HepG2 (cell line): ENCODE measurements at regions not wholly inside any gene's neighbourhood (a gene's known extent, or its start where the extent isn't known, plus 50 kb on each side); places are given as distances from the start of the nearest gene placed in this dataset.

Experiments
- BCL3 ChIP-seq: sonication (generic); formaldehyde crosslinking; IDR thresholded peaks from 2 replicates; pipeline ENCODE4 v1.5.1; 2020; ENCODE audit warnings: mild to moderate bottlenecking, missing genetic modification reagents, moderate library complexity
- FOXP1 ChIP-seq, 2 experiments: fragments of 450-650 bp in 1 of 2; IDR thresholded peaks; 2 replicates each; pipeline ENCODE4 v1.6.1; 2017 to 2018; ENCODE audit warnings: antibody characterized with exemption in 1 of 2
- NBN ChIP-seq: fragments of 450-650 bp; conservative IDR thresholded peaks from 2 replicates; pipeline ENCODE4 v1.6.1; 2017

- TF ChIP-seq NBN (no peak), BCL3 (CRISPR knock-in tag) (no peak), FOXP1 (IDR thresholded peaks at IDR 0.05) (no peak), FOXP1 (CRISPR knock-in tag; IDR thresholded peaks at IDR 0.05) (no peak)
Observed at GRCh38 chr1:18001725-18002124, 105.9 kb upstream of the IGSF21 start.
